HG02798 (cell line): ENCODE measurements at regions not wholly inside any gene's neighbourhood (a gene's known extent, or its start where the extent isn't known, plus 50 kb on each side); places are given as distances from the start of the nearest gene placed in this dataset.
"Not testable (repeated sequence)": the region's sequence is repeated elsewhere in the genome, so short reads cannot be mapped to it uniquely, and the experiment has no call there.

Experiments used
- ATAC-seq: cut with Tn5 transposase; IDR thresholded peaks from one replicate; pipeline ENCODE4 v1.9.1; 2021; ENCODE audit warnings: mild to moderate bottlenecking; ENCODE audit not compliant: unreplicated experiment, poor library complexity

DNA sequence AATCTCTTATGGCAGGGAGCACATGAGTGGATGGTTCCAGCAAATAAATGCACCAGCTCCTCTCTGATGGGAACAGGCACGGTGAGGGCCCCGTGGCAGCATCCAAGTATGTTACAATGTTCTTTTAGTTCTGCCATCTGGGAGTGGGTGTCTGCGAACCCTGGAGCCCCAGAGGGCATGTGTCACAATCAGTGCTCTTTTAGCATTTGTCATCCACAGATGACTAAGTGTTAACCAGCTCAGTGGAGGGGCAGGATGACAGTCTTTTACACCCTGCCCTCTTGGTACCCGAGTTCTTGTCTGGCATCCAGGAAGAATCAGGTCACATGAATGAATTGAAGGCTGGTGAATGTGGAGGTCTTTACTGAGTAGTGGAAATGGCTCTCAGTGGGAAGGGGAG, 560.4 kb upstream of the FLRT2 start:
- no peak for ATAC-seq

DNA sequence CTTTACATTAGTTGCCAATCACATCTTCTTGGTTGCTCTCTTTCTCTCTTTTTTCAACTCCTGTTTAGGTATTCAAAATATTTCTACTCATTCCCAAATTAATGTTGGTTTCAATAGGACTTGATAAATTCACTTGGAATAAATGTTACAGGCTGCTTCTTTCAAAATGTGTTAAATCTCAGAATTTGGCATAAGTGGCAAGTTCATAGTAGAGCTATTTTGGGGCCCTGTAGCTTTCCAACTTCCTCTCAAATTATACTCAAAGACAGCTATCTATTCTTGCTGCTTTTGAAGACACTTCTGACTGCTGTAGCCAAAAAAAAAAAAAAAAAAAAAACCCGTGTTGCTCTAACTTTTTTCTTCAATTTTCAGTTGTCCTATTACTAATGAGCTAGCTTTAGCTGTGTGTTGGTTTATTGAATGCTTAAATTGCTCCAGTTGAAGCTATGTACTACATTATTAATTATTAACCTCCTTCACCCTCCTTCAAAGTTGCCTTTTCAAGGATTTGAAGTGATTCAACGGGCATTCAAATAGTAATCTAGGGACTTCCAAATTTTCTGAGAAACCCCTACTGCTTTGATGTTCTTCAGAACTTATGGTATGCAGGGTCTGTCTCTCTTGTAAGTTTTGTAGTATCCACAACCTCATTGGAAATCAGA, 554.6 kb upstream of the FLRT2 start:
- no peak for ATAC-seq

DNA sequence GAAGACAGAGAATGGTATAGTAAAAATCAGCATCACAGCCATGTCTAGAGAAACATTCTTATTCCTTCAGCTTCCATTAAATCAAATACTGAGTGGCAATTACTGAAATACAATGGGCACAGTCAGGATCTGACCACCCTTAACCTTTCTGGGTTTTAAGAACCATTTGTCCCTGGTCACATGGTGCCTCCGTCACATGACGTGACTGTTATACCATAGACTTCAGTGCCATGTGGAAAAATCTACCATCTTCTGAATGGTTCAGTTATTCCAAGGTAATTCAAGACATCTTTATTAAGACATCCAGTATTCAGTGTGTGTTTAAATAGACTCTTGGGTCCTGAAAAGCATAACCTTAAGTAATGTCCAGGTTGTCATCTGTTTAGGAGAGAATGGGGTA, 553.1 kb upstream of the FLRT2 start:
- ATAC-seq = no peak

GRCh38 chr14:84987042-84987441, 542.9 kb upstream of the FLRT2 start:
- ATAC-seq = no peak

- ATAC-seq = no peak
Observed at GRCh38 chr14:84988357-84988756, 541.6 kb upstream of the FLRT2 start.

- ATAC-seq = no peak
Observed at GRCh38 chr14:84991021-84991420, 538.9 kb upstream of the FLRT2 start.

DNA sequence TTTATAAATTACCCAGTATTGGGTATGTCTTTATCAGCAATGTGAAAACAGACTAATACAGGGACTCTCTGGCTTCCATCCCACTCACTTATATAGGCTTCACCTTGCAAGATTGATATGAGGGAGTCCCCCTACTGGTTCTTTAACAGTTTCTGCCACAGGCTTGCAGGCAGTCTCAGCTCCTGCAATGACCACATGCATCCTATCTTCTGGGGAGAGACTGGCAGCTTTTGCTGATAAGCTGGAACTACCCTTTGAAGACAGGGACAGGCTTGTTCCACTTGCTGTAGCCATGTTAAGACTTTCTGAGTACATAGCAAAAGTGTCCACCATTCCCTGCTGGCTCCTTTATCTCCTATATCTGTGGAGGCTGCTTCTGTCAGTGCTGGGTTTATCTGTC, 531.7 kb upstream of the FLRT2 start:
- ATAC-seq = no peak

GRCh38 chr14:85002846-85003245, 527.1 kb upstream of the FLRT2 start:
- no peak for ATAC-seq

- no peak for ATAC-seq
Observed at GRCh38 chr14:85003805-85004204, 526.1 kb upstream of the FLRT2 start.

DNA sequence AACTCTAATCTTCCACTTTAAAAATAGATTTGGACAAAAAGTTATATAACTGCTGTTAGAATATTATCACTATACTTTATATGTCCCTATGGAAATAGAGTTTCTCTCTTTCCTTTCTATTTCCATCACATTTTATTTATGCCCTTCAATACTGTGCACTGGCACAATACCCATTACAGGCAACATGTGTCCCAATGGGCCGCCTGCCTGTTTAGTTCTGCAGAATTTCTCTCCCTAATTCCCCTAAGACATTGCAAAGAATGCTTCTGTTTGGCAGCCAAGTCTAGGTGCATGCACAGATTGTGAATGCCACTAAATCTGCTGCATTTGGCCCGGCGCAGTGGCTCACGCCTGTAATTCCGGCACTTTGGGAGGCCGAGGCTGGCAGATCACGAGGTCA, 520.4 kb upstream of the FLRT2 start:
- ATAC-seq = no peak

DNA sequence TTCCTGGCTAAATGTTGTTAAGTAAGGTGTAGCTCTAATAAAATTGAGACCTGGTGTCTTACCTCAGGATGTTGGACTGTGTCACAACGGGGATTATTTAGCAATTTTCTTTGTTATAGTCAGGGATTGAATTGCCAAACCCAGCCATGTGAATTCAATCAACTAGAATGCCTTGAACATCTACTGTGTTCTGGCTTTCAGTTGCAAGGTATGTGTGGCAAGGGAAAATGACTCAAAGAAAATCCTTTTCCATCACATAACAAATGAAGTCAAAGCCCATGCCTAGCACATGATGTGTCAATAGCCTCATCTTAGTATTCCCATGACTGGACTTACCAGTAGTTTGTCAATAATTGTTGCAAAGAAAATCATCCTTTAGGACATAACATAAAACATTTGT, 519.8 kb upstream of the FLRT2 start:
- ATAC-seq = no peak

GRCh38 chr14:85016496-85016895, 513.4 kb upstream of the FLRT2 start:
- ATAC-seq = no peak

DNA sequence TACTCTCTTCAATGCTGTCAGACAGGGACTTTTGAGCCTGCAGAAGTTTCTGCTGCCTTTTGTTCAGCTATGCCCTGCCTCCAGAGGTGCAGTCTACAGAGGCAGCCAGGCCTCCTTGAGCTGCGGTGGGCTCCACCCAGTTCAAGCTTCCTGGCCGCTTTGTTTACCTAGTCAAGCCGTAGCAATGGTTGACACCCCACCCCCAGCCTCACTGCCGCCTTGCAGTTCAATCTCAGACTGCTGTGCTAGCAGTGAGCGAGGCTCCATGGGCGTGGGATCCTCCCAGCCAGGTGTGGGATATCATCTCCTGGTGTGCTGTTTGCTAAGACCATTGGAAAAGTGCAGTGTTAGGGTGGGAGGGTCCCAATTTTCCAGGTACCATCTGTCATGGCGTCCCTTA, 506.1 kb upstream of the FLRT2 start:
- not testable (repeated sequence) for ATAC-seq

DNA sequence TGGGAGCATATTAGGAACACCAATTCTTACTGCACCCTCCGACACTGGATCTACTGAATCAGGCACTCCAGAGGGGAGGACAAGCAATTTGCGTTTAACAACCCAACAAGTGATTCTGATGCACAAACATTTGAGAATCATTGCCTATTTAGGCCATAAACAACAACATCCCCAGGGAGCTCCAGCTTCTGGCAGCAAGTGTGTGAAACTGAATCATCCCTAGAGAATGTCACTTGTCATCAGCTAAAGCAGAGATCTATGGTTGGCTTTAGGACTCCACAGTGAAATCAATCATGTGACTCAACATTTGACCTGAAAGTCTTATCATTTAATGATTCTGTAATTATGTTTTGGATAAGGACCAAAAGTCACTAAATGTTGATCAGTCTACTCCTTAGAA, 505.0 kb upstream of the FLRT2 start:
- no peak for ATAC-seq

DNA sequence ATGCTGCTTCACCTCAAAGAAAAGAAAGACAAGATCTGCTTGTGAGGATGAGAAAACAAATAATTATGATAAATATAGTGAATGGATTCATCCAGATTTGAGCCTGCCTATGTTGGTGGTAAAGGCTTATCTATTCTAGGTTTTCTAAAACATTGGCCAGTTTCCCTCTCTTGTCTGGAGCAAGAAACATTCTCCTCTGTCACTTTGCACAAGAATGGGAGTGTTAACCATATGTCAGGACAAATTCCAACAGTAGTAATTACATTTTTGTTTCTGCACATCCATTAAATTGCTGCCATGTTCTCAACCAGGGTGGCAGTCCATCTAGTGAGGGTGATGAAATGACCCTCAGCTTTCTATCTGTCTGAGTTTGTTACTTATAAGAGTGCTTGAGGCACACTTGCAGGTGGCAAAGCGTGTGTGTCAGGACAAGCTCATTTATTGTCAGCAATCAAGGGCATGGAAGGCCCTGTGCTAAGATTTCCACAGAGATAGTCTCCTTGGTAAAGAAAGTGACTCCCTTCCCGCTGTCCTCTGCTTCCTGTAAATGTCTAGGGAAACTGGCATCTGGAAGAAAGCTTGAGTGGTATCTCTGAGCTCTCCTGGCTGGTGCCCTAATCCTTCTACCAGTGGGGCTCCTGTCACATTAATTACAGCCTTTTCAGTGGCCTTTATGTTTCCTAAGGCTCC, 502.1 kb upstream of the FLRT2 start:
- no peak for ATAC-seq

DNA sequence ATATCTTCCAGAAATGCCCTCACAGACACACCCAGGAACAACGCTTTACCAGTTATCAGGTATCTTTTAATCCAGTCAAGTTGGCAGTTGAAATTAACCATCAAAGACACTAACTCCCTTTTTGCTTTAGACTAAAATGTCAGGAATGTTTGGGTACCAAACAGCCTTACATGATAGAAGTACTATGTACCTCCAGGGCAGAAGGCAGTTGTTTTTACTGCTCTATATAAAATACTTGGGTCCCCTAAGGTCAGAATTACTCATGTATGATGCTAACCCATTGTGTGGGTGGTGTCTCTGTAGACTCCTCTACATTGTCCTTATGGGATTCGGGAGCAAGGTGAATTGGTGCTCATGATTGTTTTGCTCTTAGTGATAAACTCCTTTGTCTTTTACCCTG, 492.5 kb upstream of the FLRT2 start:
- no peak for ATAC-seq

DNA sequence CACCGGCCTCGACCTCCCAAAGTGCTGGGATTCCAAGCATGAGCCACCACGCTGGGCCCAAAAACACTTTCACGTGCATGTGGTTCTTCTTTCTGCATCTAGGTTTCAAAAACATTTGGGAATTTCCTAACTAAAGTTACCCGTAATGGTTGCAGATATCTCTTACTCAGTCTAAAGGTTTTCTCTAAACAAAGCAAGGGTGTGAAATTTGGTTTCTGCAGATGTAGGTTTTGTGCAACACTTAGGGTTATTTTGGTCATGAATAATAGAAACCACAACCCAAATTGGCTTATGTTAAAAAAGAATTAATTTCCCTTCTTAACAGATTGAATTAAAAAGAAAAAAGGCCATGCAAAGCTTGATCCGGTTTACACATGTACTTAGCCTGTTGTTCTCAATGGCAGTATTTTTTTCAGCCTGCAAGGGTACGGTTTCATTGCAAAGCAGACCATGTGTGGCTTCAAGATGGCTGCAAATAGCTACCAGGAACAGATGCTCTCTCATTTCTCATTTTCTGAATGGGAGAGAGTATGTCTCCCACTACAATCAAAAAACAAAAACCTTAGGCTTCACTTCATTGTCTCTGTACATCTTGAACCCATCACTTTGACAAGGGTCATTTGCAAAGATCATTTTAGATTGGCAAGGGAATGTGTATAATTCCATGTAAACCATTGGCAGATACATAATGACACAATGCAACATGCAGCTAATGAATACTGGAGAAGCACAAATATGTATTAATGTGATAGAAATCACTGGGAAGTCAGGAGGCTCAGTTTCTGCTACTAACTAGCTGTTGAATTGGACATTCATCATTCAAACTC, 491.2 kb upstream of the FLRT2 start:
- no peak for ATAC-seq

DNA sequence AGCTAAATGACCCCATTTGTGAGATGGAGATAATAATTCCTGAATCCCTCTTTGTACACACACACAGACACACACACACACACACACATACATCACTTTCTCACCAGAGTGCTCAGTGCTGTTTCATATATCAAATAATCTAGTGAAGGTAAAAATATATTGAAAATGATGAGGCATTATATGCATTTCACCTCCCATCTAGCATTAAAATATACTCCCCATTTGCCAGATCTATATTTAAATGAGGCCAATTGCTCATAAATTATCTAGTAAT, 490.7 kb upstream of the FLRT2 start:
- ATAC-seq = no peak

GRCh38 chr14:85040046-85040685, 489.8 kb upstream of the FLRT2 start:
- no peak for ATAC-seq

GRCh38 chr14:85041618-85042017, 488.3 kb upstream of the FLRT2 start:
- ATAC-seq = no peak

DNA sequence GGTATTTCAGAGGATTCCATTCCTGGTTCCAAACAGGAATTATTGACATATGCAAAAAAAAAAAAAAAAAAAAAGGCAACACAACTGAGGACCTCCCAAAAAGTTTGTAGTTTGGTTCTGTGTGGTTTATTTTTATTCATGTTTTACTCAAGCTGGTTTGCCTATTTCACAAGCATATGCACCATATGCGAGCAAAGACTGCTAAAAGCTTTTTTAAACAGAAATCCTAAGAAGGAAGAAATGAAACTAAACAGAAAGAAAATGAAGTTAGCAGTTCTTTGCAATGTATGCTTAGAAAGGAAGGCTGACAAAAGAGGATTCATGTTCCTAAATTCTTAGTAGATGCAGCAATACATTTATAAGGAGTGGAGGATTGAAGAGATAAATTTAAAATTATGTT, 487.6 kb upstream of the FLRT2 start:
- no peak for ATAC-seq
